ENCODE measurements at regions not wholly inside any gene's neighbourhood (a gene's known extent, or its start where the extent isn't known, plus 50 kb on each side); places are given as distances from the start of the nearest gene placed in this dataset.

GRCh38 chr1:99455760-99456159 lies 190.2 kb upstream of the PALMD start:
- CTCF ChIA-PET = no interaction called here
- no peaks in the 10 kb centered on the region for H3K36me3 ChIP-seq (ENCODE audit: insufficient read depth, low read length, poor library complexity, severe bottlenecking)
- intact Hi-C loops (cut with micrococcal nuclease; ENCODE audit: unreplicated experiment) = no loop called here
- no peaks in the 10 kb centered on the region for H3K9me3 ChIP-seq (ENCODE audit: low read depth, low read length, poor library complexity, severe bottlenecking)
- no TSS peak for BruUV-seq (replicated peaks)
- no peak overlapping the region for H3K27ac ChIP-seq (ENCODE audit: low read depth, low read length, poor library complexity, severe bottlenecking)
- H3K27me3 ChIP-seq (replicated peaks; ENCODE audit: insufficient read depth, low read depth, low read length, poor library complexity) = no peaks in the 10 kb centered on the region
- H3K4me1 ChIP-seq (ENCODE audit: insufficient read depth, low read length, poor library complexity, severe bottlenecking) = peaks cover 5% of the 10 kb centered on the region
- POLR2A ChIA-PET (ENCODE audit: low non-redundant PET) = no interaction called here
- DNase-seq (ENCODE audit: low spot score) = no peak
- TF ChIP-seq CTCF (conservative IDR thresholded peaks at IDR 0.05; ENCODE audit: low read depth, low read length) (no peak), EZH2 (IDR thresholded peaks at IDR 0.05; ENCODE audit: borderline replicate concordance, low read depth, low read length, poor library complexity, severe bottlenecking) (no peak)
- no peak overlapping the region for H3K4me3 ChIP-seq (ENCODE audit: low read depth, low read length, poor library complexity, severe bottlenecking)

- Histone ChIP-seq H3K9me3 (ENCODE audit: low read depth, low read length, poor library complexity, severe bottlenecking) (no peaks in the 10 kb centered on the region), H3K36me3 (ENCODE audit: insufficient read depth, low read length, poor library complexity, severe bottlenecking) (no peaks in the 10 kb centered on the region), H3K27ac (ENCODE audit: low read depth, low read length, poor library complexity, severe bottlenecking) (no peak overlapping the region), H3K27me3 (replicated peaks; ENCODE audit: insufficient read depth, low read depth, low read length, poor library complexity) (no peaks in the 10 kb centered on the region), H3K4me3 (ENCODE audit: low read depth, low read length, poor library complexity, severe bottlenecking) (no peak overlapping the region), H3K4me1 (ENCODE audit: insufficient read depth, low read length, poor library complexity, severe bottlenecking) (peaks cover 5% of the 10 kb centered on the region)
- DNase-seq (ENCODE audit: low spot score) = no peak
- BruUV-seq (replicated peaks) = no TSS peak
- TF ChIP-seq CTCF (conservative IDR thresholded peaks at IDR 0.05; ENCODE audit: low read depth, low read length) = no peak
- TF ChIP-seq EZH2 (IDR thresholded peaks at IDR 0.05; ENCODE audit: borderline replicate concordance, low read depth, low read length, poor library complexity, severe bottlenecking) = no peak
- intact Hi-C loops (cut with micrococcal nuclease; ENCODE audit: unreplicated experiment) = no loop called here
- ChIA-PET POLR2A (ENCODE audit: low non-redundant PET) (no interaction called here), CTCF (no interaction called here)
Measured at GRCh38 chr1:99456536-99456935, 189.4 kb upstream of the PALMD start.

- Histone ChIP-seq H3K27me3 (replicated peaks; ENCODE audit: insufficient read depth, low read depth, low read length, poor library complexity) (no peaks in the 10 kb centered on the region), H3K36me3 (ENCODE audit: insufficient read depth, low read length, poor library complexity, severe bottlenecking) (no peaks in the 10 kb centered on the region), H3K4me1 (ENCODE audit: insufficient read depth, low read length, poor library complexity, severe bottlenecking) (peaks cover 5% of the 10 kb centered on the region), H3K27ac (ENCODE audit: low read depth, low read length, poor library complexity, severe bottlenecking) (no peak overlapping the region), H3K4me3 (ENCODE audit: low read depth, low read length, poor library complexity, severe bottlenecking) (no peak overlapping the region), H3K9me3 (ENCODE audit: low read depth, low read length, poor library complexity, severe bottlenecking) (no peaks in the 10 kb centered on the region)
- no peak for TF ChIP-seq CTCF (conservative IDR thresholded peaks at IDR 0.05; ENCODE audit: low read depth, low read length)
- TF ChIP-seq EZH2 (IDR thresholded peaks at IDR 0.05; ENCODE audit: borderline replicate concordance, low read depth, low read length, poor library complexity, severe bottlenecking) = no peak
- intact Hi-C loops (cut with micrococcal nuclease; ENCODE audit: unreplicated experiment) = no loop called here
- BruUV-seq (replicated peaks) = no TSS peak
- DNase-seq (ENCODE audit: low spot score) = peak; percentile 59
- ChIA-PET CTCF (no interaction called here), POLR2A (ENCODE audit: low non-redundant PET) (no interaction called here)
Measured at GRCh38 chr1:99457381-99458165, 188.3 kb upstream of the PALMD start.

Data from A673 (cell line).